ENCODE measurements at regions not wholly inside any gene's neighbourhood (a gene's known extent, or its start where the extent isn't known, plus 50 kb on each side); places are given as distances from the start of the nearest gene placed in this dataset.

GRCh38 chr12:86429824-86430223 lies 173.6 kb upstream of the MGAT4C start:
- no peak for DNase-seq (ENCODE audit: extremely low spot score)
- ChIA-PET CTCF (no interaction called here), POLR2A (no interaction called here)
- TF ChIP-seq, protein P1, sequence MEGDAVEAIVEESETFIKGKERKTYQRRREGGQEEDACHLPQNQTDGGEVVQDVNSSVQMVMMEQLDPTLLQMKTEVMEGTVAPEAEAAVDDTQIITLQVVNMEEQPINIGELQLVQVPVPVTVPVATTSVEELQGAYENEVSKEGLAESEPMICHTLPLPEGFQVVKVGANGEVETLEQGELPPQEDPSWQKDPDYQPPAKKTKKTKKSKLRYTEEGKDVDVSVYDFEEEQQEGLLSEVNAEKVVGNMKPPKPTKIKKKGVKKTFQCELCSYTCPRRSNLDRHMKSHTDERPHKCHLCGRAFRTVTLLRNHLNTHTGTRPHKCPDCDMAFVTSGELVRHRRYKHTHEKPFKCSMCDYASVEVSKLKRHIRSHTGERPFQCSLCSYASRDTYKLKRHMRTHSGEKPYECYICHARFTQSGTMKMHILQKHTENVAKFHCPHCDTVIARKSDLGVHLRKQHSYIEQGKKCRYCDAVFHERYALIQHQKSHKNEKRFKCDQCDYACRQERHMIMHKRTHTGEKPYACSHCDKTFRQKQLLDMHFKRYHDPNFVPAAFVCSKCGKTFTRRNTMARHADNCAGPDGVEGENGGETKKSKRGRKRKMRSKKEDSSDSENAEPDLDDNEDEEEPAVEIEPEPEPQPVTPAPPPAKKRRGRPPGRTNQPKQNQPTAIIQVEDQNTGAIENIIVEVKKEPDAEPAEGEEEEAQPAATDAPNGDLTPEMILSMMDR (IDR thresholded peaks at IDR 0.05; ENCODE audit: control extremely low read depth, extremely low read depth, low read depth, missing control alignments): no peak

DNA sequence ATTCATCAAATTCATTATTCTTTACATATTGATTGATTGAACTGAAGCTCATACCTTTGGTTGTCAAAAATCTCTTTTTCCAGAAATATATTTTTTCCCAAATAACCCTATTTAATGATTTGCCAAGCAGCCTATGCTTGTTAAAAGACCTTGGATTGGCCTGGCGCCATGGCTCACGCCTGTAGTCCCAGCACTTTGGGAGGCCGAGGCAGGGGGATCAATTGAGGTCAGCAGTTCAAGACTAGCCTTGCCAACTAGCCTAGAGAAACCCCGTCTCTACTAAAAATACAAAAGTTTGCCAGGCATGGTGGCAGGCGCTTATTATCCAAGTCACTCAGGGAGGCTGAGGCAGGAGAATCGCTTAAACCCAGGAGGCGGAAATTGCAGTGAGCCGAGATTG lies 165.1 kb upstream of the MGAT4C start:
- CTCF ChIA-PET: no interaction called here
- DNase-seq (ENCODE audit: extremely low spot score): no peak

DNA sequence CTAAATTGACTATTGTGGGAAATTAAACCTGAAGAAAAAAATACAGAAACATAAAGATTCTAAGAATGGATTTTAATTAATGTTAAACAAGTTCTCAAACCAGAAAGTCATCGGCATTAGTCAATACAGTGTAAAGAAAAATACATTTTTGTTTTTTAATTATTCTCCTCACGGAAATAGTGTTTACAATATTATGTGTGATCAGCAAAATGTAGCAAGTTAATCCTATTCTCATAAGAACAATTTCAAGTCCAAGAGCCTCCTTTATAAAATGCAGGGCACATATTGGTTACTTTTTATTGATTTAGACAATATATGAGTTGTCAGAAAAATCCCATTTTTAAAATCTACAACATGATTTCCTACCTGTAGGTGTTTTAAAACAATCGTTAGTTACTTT lies 158.0 kb upstream of the MGAT4C start:
- TF ChIP-seq, protein P1 (IDR thresholded peaks at IDR 0.05; ENCODE audit: control extremely low read depth, extremely low read depth, low read depth, missing control alignments): no peak
- ChIA-PET POLR2A (no interaction called here), CTCF (no interaction called here)
- DNase-seq (ENCODE audit: extremely low spot score): no peak

More for the DNA sequence above, 165.1 kb upstream of the MGAT4C start:
- TF ChIP-seq, protein P1 (IDR thresholded peaks at IDR 0.05; ENCODE audit: control extremely low read depth, extremely low read depth, low read depth, missing control alignments): no peak
- POLR2A ChIA-PET: no interaction called here

- CTCF ChIA-PET: no interaction called here
- DNase-seq (ENCODE audit: extremely low spot score): no peak
- POLR2A ChIA-PET: no interaction called here
- TF ChIP-seq, protein P1 (IDR thresholded peaks at IDR 0.05; ENCODE audit: control extremely low read depth, extremely low read depth, low read depth, missing control alignments): no peak
Measured at GRCh38 chr12:86411710-86412109, 155.5 kb upstream of the MGAT4C start.

GRCh38 chr12:86407620-86408208 lies 151.5 kb upstream of the MGAT4C start:
- ChIA-PET POLR2A (no interaction called here), CTCF (no interaction called here)
- TF ChIP-seq, protein P1 (IDR thresholded peaks at IDR 0.05; ENCODE audit: control extremely low read depth, extremely low read depth, low read depth, missing control alignments): no peak

DNA sequence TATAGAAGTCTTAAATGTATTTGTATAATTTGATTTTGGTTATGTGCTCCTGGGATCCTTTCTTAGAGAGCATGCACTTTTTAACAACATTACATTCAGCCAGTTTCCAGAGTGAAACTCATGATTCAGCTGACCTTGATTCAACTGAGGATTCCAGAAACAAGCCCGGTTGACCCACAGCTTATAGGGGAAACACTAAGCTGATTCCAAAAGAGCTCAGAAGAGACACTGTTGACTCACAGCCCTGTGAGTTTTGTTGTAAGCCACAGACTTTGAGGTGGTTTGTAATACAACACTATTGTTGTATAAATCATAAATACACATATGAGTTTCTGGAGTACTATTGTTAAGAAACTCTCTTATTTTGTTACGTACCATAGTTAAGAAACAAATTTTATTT lies 133.8 kb upstream of the MGAT4C start:
- CTCF ChIA-PET: no interaction called here
- TF ChIP-seq, protein P1 (IDR thresholded peaks at IDR 0.05; ENCODE audit: control extremely low read depth, extremely low read depth, low read depth, missing control alignments): no peak
- DNase-seq (ENCODE audit: extremely low spot score): no peak
- POLR2A ChIA-PET: no interaction called here

More at GRCh38 chr12:86407620-86408208, 151.5 kb upstream of the MGAT4C start:
- DNase-seq (ENCODE audit: extremely low spot score): no peak
